Mucosa of descending colon (tissue), 3 donors: ENCODE measurements at regions not wholly inside any gene's neighbourhood (a gene's known extent, or its start where the extent isn't known, plus 50 kb on each side); places are given as distances from the start of the nearest gene placed in this dataset.

Source experiments
- ATAC-seq: fragments of 200-7000 bp; cut with Tn5 transposase; one replicate; pipeline ENCODE4 v1.9.1; 2020; ENCODE audit warnings: mild to moderate bottlenecking, moderate library complexity
- DNase-seq, 3 donors: peaks; one replicate each; pipeline ENCODE4 v3.0.0-alpha.2; 2020
- H3K36me3 ChIP-seq: fragments of 200-600 bp; one replicate; pipeline ENCODE4 v1.8.0; 2021; ENCODE audit warnings: low read depth, mild to moderate bottlenecking
- H3K4me1 ChIP-seq: fragments of 200-600 bp; one replicate; pipeline ENCODE4 v1.8.0; 2021; ENCODE audit warnings: low read depth, mild to moderate bottlenecking
- H3K4me3 ChIP-seq: fragments of 200-600 bp; one replicate; pipeline ENCODE4 v1.8.0; 2021; ENCODE audit warnings: mild to moderate bottlenecking
- H3K9me3 ChIP-seq: fragments of 200-600 bp; one replicate; pipeline ENCODE4 v1.8.0; 2021; ENCODE audit warnings: mild to moderate bottlenecking
- intact Hi-C, 2 donors: fragments of 100-400 bp; cut with DNase I in 1 of 2; cut with micrococcal nuclease in 1 of 2; formaldehyde crosslinking; loops; one replicate each; pipeline versions ENCODE4 v1.11.0 to v1.11.1; 2022; cut with DNase I, micrococcal nuclease
- TF ChIP-seq, protein P1 (sequence below): fragments of 200-600 bp; IDR thresholded peaks from one replicate; pipeline ENCODE4 v1.8.0; 2022; ENCODE audit warnings: antibody characterized with exemption, mild to moderate bottlenecking
- donor health status: DM: no; HTN: no; CAD: no; lungs with moderate emphysema.
- donor health status: DM: no; HTN: no; CAD: no.
- donor health status: DM: no; HTN: yes; CAD: no.

DNA sequence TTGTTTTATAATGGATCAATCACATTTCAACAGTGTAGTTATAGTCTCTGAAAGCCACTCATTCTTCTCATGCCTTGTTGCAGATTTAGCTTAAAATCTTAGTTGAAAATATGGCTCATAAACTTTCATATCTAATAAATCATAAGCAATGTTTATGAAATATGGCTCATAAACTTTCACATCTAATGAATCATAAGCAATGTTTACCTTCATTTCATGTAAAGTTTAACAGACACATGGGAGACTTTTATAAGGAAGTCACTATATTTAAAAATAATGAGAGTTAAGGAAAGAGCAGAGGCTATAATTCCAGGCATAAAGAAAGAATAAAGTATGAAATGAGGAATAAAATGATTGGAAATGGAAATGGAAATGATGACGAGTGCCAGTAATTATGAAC is 1042.1 kb downstream of the FSCB start:
- Histone ChIP-seq H3K4me1 (no peaks in the 10 kb centered on the region), H3K4me3 (no peak overlapping the region), H3K36me3 (no peaks in the 10 kb centered on the region), H3K9me3 (no peaks in the 10 kb centered on the region)
- ATAC-seq = no peak
- TF ChIP-seq, protein P1, sequence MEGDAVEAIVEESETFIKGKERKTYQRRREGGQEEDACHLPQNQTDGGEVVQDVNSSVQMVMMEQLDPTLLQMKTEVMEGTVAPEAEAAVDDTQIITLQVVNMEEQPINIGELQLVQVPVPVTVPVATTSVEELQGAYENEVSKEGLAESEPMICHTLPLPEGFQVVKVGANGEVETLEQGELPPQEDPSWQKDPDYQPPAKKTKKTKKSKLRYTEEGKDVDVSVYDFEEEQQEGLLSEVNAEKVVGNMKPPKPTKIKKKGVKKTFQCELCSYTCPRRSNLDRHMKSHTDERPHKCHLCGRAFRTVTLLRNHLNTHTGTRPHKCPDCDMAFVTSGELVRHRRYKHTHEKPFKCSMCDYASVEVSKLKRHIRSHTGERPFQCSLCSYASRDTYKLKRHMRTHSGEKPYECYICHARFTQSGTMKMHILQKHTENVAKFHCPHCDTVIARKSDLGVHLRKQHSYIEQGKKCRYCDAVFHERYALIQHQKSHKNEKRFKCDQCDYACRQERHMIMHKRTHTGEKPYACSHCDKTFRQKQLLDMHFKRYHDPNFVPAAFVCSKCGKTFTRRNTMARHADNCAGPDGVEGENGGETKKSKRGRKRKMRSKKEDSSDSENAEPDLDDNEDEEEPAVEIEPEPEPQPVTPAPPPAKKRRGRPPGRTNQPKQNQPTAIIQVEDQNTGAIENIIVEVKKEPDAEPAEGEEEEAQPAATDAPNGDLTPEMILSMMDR = no peak
- no peak for DNase-seq
- intact Hi-C loops = no loop called here

DNA sequence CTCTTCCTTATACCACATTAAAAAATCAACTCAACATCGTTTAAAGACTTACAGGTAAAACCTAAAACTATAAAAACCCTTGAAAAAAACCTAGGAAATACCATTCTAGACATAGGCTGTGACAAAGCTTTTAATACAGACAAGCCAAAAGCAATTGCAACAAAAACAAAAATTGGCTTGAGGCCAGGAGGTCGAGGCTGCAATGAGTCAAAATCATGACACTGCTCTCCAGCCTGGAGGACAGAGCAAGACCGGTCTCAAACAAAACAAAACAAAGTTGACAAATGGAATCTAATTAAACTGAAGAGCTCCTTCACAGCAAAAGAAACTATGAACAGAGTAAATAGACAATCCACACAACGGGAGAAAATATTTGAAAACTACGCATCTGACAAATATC is 1057.8 kb downstream of the FSCB start:
- intact Hi-C loops = no loop called here
- no peaks in the 10 kb centered on the region for H3K4me1 ChIP-seq
- no peak overlapping the region for H3K4me3 ChIP-seq
- DNase-seq (no peak), ATAC-seq (no peak)
- H3K9me3 ChIP-seq = peaks cover 18% of the 10 kb centered on the region
- TF ChIP-seq, protein P1 = no peak
- no peaks in the 10 kb centered on the region for H3K36me3 ChIP-seq

DNA sequence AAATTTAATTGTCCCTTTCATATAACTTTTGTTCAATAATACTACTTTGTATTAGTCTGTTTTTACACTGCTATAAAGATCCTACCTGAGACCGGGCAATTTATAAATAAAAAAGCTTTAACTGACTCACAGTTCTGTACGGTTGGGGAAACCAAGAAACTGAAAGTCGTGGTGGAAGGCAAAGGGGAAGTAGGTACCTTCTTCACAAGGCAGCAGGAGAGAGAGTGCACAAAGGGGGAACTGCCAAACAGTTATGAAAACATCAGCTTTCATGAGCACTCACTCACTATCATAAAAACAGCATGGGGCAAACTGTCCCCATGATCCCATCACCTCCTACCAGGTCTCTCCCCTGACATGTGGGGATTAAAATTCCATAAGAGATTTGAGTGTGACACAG is 1069.0 kb downstream of the FSCB start:
- no peak for DNase-seq
- no peaks in the 10 kb centered on the region for H3K9me3 ChIP-seq
- no peaks in the 10 kb centered on the region for H3K36me3 ChIP-seq
- H3K4me3 ChIP-seq = no peak overlapping the region
- ATAC-seq = no peak
- no peaks in the 10 kb centered on the region for H3K4me1 ChIP-seq
- TF ChIP-seq, protein P1 = no peak
- intact Hi-C loops = no loop called here

DNA sequence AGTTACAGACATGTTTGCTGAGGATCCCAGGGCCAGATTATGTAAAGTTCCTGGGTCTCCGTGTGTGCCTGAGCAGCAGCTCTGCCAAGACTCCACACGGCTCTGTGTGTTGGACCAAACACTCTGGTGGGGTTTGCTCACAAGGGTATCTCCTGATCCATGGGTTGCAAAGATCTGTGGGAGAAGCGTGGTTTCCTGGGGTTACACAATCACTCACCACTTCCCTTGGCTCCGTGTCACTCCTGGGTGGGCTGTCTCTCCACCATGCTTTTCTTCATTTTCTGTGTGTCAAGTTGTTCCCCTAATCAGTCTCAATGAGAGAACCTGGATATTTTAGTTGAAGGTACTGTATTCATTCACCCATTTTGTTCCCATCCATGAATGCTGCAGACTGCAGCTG is 1088.8 kb downstream of the FSCB start:
- TF ChIP-seq, protein P1 = no peak
- intact Hi-C loops = no loop called here
- no peak for DNase-seq

DNA sequence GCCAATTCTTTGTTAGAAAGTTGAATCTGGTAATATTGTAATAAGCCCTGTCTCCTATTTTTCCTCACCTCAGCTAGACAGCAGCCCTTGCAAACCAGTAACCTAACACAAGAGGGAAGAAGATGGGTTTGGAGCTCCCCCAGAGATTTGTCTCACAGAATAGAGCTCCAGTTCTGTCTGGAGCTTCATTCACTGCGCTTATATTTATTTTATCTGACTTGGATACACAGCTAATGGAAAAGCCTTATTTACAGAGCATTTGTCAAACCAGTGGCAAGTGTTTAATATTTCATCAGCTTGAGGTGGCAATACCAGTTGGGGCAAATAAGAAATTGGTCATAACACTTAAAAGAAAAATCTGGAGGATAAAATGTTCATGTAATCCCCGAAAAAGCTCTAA is 1094.0 kb downstream of the FSCB start:
- ATAC-seq (no peak), DNase-seq (no peak)
- no peak overlapping the region for H3K4me3 ChIP-seq
- TF ChIP-seq, protein P1 = no peak
- intact Hi-C loops = no loop called here
- H3K36me3 ChIP-seq = no peaks in the 10 kb centered on the region
- H3K4me1 ChIP-seq = no peaks in the 10 kb centered on the region
- peaks cover 3% of the 10 kb centered on the region for H3K9me3 ChIP-seq

More for the DNA sequence above, 1088.8 kb downstream of the FSCB start:
- ATAC-seq = no peak
- H3K9me3 ChIP-seq = peaks cover 11% of the 10 kb centered on the region
- H3K4me3 ChIP-seq = no peak overlapping the region
- H3K4me1 ChIP-seq = no peaks in the 10 kb centered on the region
- no peaks in the 10 kb centered on the region for H3K36me3 ChIP-seq

DNA sequence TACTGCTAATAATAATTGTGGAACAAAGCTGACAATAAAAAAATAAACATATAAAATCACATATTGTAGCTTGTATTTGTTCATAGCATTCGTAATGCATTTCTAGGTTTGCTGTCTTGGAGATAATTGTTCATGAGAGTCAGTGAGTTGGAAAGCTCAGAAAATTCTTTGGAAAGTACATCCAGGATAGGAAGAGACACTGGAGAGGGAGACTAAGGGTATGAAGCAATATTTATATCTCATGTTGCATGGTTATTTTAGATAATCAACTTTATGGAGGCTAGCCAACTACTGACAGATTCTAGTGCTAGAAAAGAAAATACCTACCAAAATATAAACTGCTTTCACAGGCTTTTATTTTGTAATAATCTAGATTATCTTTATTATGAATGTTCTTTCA is 1095.2 kb downstream of the FSCB start:
- no peaks in the 10 kb centered on the region for H3K9me3 ChIP-seq
- ATAC-seq = no peak
- H3K4me3 ChIP-seq = no peak overlapping the region
- H3K36me3 ChIP-seq = no peaks in the 10 kb centered on the region
- H3K4me1 ChIP-seq = no peaks in the 10 kb centered on the region
- intact Hi-C loops = no loop called here
- no peak for DNase-seq
- TF ChIP-seq, protein P1 = no peak
